Heart left ventricle (tissue), 16 donors: ENCODE measurements at regions not wholly inside any gene's neighbourhood (a gene's known extent, or its start where the extent isn't known, plus 50 kb on each side); places are given as distances from the start of the nearest gene placed in this dataset.
"Not testable (repeated sequence)": the region's sequence is repeated elsewhere in the genome, so short reads cannot be mapped to it uniquely, and the experiment has no call there.

Experiments
- ATAC-seq, 4 donors: fragments of 200-7000 bp; cut with Tn5 transposase; one replicate each; pipeline ENCODE4 v1.9.1; 2020 to 2022; ENCODE audit warnings: moderate library complexity in 4 of 4, mild to moderate bottlenecking in 3 of 4, moderate number of reproducible peaks in 1 of 4
- DNase-seq, 5 donors: peaks; one replicate each; pipeline ENCODE4 v3.0.0-alpha.2; 2020
- H3K27ac ChIP-seq, 12 donors: fragments of 200-600 bp; sonication (generic) in 4 of 12; one replicate each; pipeline versions ENCODE4 v1.5.0 to v1.8.0; 2016 to 2022; ENCODE audit warnings: mild to moderate bottlenecking in 2 of 12
- H3K27me3 ChIP-seq, 9 donors: fragments of 200-600 bp; sonication (generic) in 2 of 9; one replicate each; pipeline versions ENCODE4 v1.5.1 to v1.8.0; 2016 to 2022; ENCODE audit warnings: mild to moderate bottlenecking in 3 of 9
- H3K36me3 ChIP-seq, 9 donors: fragments of 200-600 bp; sonication (generic) in 2 of 9; one replicate each; pipeline versions ENCODE4 v1.5.0 to v1.8.0; 2018 to 2022; ENCODE audit warnings: mild to moderate bottlenecking in 2 of 9
- H3K4me1 ChIP-seq, 12 donors: fragments of 200-600 bp; sonication (generic) in 4 of 12; one replicate each; pipeline versions ENCODE4 v1.5.0 to v1.8.0; 2016 to 2022; ENCODE audit warnings: mild to moderate bottlenecking in 3 of 12
- H3K4me3 ChIP-seq, 12 donors: fragments of 200-600 bp; sonication (generic) in 4 of 12; one replicate each; pipeline versions ENCODE4 v1.5.0 to v1.8.0; 2017 to 2022; ENCODE audit warnings: mild to moderate bottlenecking in 9 of 12, moderate library complexity in 4 of 12
- H3K9me3 ChIP-seq, 12 donors: fragments of 200-600 bp; sonication (generic) in 4 of 12; one replicate each; pipeline versions ENCODE4 v1.5.0 to v1.8.0; 2016 to 2022; ENCODE audit warnings: mild to moderate bottlenecking in 1 of 12
- CTCF ChIP-seq, 12 donors: fragments of 200-600 bp; sonication (generic) in 4 of 12; IDR thresholded peaks; one replicate each; pipeline versions ENCODE4 v1.5.0 to v1.8.0; 2018 to 2022; ENCODE audit warnings: antibody characterized with exemption in 12 of 12, mild to moderate bottlenecking in 5 of 12
- POLR2A ChIP-seq, 2 donors: fragments of 450-650 bp; IDR thresholded peaks; one replicate each; pipeline ENCODE4 v1.6.1; 2017; ENCODE audit warnings: antibody characterized with exemption in 2 of 2, mild to moderate bottlenecking in 2 of 2, moderate library complexity in 2 of 2
- WGBS, 4 donors: extraction: QIAGEN DNeasy Blood & Tissue Kit in 2 of 4; methylation state at CpG; one replicate each; pipeline versions ENCODE4 v1.1.5 to v1.1.7; 2013 to 2018; 5-methylcytosine and 5-hydroxymethylcytosine counted together
- intact Hi-C, 10 donors: fragments of 100-400 bp; cut with DNase I; formaldehyde crosslinking; loops; one replicate each; pipeline versions ENCODE4 v1.11.1 to v1.14.2; 2022
- donor health status: ischemic (EF 13 %, LVEDD 7.1; RV severe dilation, severe dysfunction).
- donor health status: healthy with polysubstance abuse.
- donor health status: DM: no; HTN: yes; CAD: no.
- donor health status: DM: no; HTN: no; CAD: no.
- donor health status: ischemic (EF 25% LVEDD 6.9; RV normal size, moderate dysfunction).
- donor health status: ischemic (EF 25% LVEDD 5.7; RV mildly dilated, moderate dysfunction).
- donor health status: healthy.
- donor health status: DM: yes; HTN: yes; CAD: no.
- donor health status: ischemic (EF 35%, LVEDD 5.7; RV mildly dilated, moderate dysfunction).
- donor health status: nonischemic (EF 11% LVEDD 7.7; RV severe dilation, severe dysfunction).
- donor health status: DM: yes; HTN: yes; CAD: no.
- donor health status: PGD.
- donor health status: ischemic (EF 29% LVEDD 5.4; RV normal size, mild dysfunction).
- donor health status: nonischemic (EF 23%, LVEDD 6.1; RV moderate dilation, normal function).

DNA sequence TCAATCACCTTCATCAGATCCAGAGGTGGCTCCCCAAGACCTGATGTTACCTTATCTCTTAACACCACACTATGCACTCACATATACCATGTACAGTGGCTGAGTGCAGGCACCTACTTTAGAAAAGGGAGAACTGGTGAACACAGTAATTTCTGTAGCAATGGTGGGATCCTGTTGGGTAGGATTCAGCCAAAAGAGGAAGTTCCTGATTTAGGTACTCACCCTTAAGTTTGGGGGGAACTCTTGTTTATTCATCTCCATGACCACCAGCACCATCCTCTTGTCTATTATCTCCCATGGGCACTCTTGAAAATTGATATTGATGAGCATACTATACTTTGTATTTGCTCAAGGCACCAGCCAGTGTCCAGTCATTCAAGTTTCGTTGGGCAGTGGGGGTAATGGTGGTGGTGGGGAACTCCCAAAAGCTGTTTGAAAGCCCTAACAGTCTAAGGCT, 324.4 kb downstream of the LMO7 start:
- Histone ChIP-seq H3K36me3 (no peaks in the 10 kb centered on the region), H3K4me3 (no peak overlapping the region), H3K9me3 (no peaks in the 10 kb centered on the region), H3K27me3 (no peaks in the 10 kb centered on the region), H3K4me1 (no peaks in the 10 kb centered on the region), H3K27ac (no peak overlapping the region)
- TF ChIP-seq POLR2A (IDR thresholded peaks at IDR 0.05), result no peak
- no peak for TF ChIP-seq CTCF (IDR thresholded peaks at IDR 0.05)
- intact Hi-C loops, result no loop called here
- DNase-seq (no peak), ATAC-seq (no peak)
- 71 to 89% (median 83%) methylated on average over 1 of the region's 1 CpG for WGBS, 4 donors

DNA sequence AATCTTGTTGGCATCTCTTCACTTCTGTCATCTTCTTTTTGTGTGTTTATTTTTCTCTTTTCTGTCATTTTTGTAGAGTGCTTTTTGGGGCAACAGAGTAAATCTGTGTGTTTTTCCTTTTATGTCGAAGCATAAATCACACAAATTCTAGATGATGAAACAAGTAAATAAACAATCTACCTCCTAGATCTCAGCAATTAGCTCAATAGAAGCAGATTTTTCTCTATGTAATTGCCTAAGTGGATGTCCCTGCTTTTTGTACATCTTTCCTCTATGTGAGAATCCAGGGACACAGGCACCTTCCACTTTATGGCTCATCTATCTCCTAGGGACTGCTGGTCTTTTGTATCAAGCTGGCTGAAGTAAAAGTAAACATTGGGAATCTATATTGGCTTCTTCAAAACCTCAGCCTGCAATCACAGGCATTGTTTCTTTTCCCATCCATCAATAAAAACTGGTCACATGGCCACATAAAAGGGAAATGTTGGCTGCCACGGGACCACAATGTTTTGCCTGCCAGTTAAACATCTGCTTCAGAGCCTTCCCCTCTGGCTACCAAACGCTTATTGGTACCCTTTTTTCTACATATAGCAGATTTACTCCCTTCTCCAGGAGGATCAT, 323.8 kb downstream of the LMO7 start:
- ATAC-seq, result no peak
- Histone ChIP-seq H3K27me3 (no peaks in the 10 kb centered on the region), H3K4me1 (no peaks in the 10 kb centered on the region), H3K4me3 (no peak overlapping the region), H3K9me3 (no peaks in the 10 kb centered on the region), H3K27ac (no peak overlapping the region), H3K36me3 (no peaks in the 10 kb centered on the region)
- intact Hi-C loops, result no loop called here
- TF ChIP-seq CTCF (IDR thresholded peaks at IDR 0.05), result no peak
- WGBS, 4 donors, result 65 to 69% (median 66%) methylated on average over 3 of the region's 3 CpGs
- no peak for DNase-seq

- H3K36me3 ChIP-seq, H3K4me1 ChIP-seq, H3K9me3 ChIP-seq, H3K27ac ChIP-seq, ATAC-seq, H3K27me3 ChIP-seq, intact Hi-C loops, H3K4me3 ChIP-seq, DNase-seq: not testable (repeated sequence)
- 36 to 73% (median 61%) methylated on average over 2 of the region's 2 CpGs for WGBS, 4 donors
Observed at GRCh38 chr13:75953589-75953988, 317.5 kb downstream of the LMO7 start.

DNA sequence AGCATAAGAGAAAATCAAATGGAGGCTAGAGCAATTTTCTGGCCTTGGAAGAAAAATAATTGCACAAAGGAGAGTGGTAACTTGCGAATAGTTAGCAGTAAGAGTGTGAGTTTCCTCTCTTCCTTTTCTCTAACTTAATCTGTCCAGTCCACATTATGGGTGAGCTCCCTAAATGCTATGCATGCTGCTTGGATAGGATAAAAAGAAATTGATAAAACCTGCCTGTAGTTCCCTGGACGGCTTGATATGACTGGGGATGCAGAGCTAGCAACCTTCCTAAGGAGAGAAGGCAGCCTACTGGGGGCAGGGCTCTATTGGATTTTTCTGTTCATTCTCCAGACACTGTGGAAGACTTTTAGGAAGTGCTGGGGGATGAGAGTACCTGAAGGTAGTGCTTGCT, 311.3 kb downstream of the LMO7 start:
- 82 to 88% (median 83%) methylated on average over 2 of the region's 2 CpGs for WGBS, 4 donors
- Histone ChIP-seq H3K4me3 (no peak overlapping the region), H3K27me3 (no peaks in the 10 kb centered on the region), H3K4me1 (peaks cover 0 to 8% (median 0%) of the 10 kb centered on the region in 12 donors), H3K36me3 (no peaks in the 10 kb centered on the region), H3K9me3 (no peaks in the 10 kb centered on the region), H3K27ac (peak overlapping the region in 1 of 12 donors; percentile 0)
- ATAC-seq (no peak), DNase-seq (no peak)
- intact Hi-C loops, result no loop called here
- TF ChIP-seq CTCF (IDR thresholded peaks at IDR 0.05) (no peak), POLR2A (IDR thresholded peaks at IDR 0.05) (no peak)
